ENCODE measurements at regions not wholly inside any gene's neighbourhood (a gene's known extent, or its start where the extent isn't known, plus 50 kb on each side); places are given as distances from the start of the nearest gene placed in this dataset.

DNA sequence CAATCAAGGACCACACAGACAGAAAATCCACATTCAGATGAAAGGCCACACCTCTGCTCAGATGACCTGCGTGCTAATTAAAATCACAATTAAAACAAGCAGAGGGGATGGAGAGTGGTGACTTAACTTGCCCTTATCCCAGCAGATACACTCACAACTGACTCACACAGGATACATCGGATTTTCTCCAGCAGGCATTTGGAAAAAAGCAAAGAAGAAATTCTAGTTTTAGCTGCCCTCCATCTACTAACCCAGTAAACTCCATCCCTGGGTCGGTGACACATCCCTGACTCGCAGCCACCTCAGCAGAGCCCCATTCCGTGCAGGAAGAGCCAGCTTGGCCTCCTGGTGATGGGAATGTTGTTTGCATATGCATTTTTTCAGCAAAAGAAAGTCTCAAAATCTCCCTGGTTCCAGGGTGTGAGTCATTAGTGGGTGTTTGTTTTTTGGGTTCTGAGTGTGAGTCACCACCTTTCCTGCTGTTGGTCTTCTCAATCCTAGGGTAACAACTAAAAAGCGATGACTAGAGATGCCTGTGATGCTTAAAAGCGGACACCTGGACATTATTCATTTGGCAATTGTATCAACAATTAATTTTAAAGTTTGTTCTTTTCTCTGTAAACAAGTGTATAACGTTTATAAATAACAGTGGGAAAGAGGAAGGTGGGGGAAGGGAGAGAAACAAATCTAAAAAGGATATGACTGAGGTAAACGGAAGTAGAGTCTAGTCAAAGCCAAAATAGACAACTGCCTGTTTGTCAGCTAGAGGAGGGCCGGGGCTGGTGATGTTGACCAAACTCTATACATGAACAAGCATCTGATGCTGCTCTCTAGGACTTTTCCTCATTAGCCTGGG lies 49.8 kb upstream of the SLC4A7 start (continued):
- TF ChIP-seq EP300 (IDR thresholded peaks at IDR 0.05; ENCODE audit: low read depth in 2 of 2, low read length in 2 of 2) (peak in 1 of 2 experiments; percentile 74; a peak in 2 of 4 replicates), EP300 (CRISPR knock-in tag; IDR thresholded peaks at IDR 0.05; ENCODE audit: borderline replicate concordance) (peak; percentile 12; the same call in 1 of the 2 replicates), CREM (IDR thresholded peaks at IDR 0.05) (peak; percentile 47), CREM (CRISPR knock-in tag; IDR thresholded peaks at IDR 0.05) (no peak), ZNF296 (CRISPR knock-in tag; conservative IDR thresholded peaks at IDR 0.05) (no peak), PCBP1 (IDR thresholded peaks at IDR 0.05; ENCODE audit: borderline replicate concordance, low read depth, low read length) (no peak), ZNF614 (CRISPR knock-in tag; IDR thresholded peaks at IDR 0.05; ENCODE audit: borderline replicate concordance) (0 out of 2 replicates have a peak, but pooled peaks have one; percentile 1), ZNF629 (CRISPR knock-in tag; conservative IDR thresholded peaks at IDR 0.05) (no peak), MBNL3 (CRISPR knock-in tag; conservative IDR thresholded peaks at IDR 0.05) (no peak), ZNF644 (CRISPR knock-in tag; IDR thresholded peaks at IDR 0.05; ENCODE audit: low read depth) (no peak), ZBTB1 (CRISPR knock-in tag; IDR thresholded peaks at IDR 0.05; ENCODE audit: borderline replicate concordance) (no peak), ZNF432 (CRISPR knock-in tag; IDR thresholded peaks at IDR 0.05; ENCODE audit: borderline replicate concordance) (no peak), IRF2 (CRISPR knock-in tag; IDR thresholded peaks at IDR 0.05) (0 out of 2 replicates have a peak, but pooled peaks have one; percentile 11), IKZF1 (IDR thresholded peaks at IDR 0.05) (no peak), ZNF331 (CRISPR knock-in tag; IDR thresholded peaks at IDR 0.05) (peak; percentile 22; the same call in 1 of the 2 replicates), SOX6 (IDR thresholded peaks at IDR 0.05) (no peak), SOX6 (CRISPR knock-in tag; IDR thresholded peaks at IDR 0.05) (peak; percentile 13; the same call in 1 of the 2 replicates)
- TF ChIP-seq, protein P1, sequence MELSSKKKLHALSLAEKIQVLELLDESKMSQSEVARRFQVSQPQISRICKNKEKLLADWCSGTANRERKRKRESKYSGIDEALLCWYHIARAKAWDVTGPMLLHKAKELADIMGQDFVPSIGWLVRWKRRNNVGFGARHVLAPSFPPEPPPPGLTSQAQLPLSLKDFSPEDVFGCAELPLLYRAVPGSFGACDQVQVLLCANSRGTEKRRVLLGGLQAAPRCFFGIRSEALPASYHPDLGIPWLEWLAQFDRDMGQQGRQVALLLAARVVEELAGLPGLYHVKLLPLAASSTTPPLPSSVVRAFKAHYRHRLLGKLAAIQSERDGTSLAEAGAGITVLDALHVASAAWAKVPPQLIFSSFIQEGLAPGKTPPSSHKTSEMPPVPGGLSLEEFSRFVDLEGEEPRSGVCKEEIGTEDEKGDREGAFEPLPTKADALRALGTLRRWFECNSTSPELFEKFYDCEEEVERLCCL (CRISPR knock-in tag; IDR thresholded peaks at IDR 0.05; ENCODE audit: borderline replicate concordance): no peak
- TF ChIP-seq, protein P2, sequence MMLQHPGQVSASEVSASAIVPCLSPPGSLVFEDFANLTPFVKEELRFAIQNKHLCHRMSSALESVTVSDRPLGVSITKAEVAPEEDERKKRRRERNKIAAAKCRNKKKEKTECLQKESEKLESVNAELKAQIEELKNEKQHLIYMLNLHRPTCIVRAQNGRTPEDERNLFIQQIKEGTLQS (CRISPR knock-in tag; IDR thresholded peaks at IDR 0.05): peak; percentile 86
- TF ChIP-seq, protein P3, sequence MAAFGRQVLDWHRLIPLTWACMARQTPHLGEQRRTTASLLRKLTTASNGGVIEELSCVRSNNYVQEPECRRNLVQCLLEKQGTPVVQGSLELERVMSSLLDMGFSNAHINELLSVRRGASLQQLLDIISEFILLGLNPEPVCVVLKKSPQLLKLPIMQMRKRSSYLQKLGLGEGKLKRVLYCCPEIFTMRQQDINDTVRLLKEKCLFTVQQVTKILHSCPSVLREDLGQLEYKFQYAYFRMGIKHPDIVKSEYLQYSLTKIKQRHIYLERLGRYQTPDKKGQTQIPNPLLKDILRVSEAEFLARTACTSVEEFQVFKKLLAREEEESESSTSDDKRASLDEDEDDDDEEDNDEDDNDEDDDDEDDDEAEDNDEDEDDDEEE (CRISPR knock-in tag; IDR thresholded peaks at IDR 0.05): no peak
- TF ChIP-seq, protein P4, sequence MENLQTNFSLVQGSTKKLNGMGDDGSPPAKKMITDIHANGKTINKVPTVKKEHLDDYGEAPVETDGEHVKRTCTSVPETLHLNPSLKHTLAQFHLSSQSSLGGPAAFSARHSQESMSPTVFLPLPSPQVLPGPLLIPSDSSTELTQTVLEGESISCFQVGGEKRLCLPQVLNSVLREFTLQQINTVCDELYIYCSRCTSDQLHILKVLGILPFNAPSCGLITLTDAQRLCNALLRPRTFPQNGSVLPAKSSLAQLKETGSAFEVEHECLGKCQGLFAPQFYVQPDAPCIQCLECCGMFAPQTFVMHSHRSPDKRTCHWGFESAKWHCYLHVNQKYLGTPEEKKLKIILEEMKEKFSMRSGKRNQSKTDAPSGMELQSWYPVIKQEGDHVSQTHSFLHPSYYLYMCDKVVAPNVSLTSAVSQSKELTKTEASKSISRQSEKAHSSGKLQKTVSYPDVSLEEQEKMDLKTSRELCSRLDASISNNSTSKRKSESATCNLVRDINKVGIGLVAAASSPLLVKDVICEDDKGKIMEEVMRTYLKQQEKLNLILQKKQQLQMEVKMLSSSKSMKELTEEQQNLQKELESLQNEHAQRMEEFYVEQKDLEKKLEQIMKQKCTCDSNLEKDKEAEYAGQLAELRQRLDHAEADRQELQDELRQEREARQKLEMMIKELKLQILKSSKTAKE (CRISPR knock-in tag; IDR thresholded peaks at IDR 0.05; ENCODE audit: borderline replicate concordance): no peak
- TF ChIP-seq, protein P5, sequence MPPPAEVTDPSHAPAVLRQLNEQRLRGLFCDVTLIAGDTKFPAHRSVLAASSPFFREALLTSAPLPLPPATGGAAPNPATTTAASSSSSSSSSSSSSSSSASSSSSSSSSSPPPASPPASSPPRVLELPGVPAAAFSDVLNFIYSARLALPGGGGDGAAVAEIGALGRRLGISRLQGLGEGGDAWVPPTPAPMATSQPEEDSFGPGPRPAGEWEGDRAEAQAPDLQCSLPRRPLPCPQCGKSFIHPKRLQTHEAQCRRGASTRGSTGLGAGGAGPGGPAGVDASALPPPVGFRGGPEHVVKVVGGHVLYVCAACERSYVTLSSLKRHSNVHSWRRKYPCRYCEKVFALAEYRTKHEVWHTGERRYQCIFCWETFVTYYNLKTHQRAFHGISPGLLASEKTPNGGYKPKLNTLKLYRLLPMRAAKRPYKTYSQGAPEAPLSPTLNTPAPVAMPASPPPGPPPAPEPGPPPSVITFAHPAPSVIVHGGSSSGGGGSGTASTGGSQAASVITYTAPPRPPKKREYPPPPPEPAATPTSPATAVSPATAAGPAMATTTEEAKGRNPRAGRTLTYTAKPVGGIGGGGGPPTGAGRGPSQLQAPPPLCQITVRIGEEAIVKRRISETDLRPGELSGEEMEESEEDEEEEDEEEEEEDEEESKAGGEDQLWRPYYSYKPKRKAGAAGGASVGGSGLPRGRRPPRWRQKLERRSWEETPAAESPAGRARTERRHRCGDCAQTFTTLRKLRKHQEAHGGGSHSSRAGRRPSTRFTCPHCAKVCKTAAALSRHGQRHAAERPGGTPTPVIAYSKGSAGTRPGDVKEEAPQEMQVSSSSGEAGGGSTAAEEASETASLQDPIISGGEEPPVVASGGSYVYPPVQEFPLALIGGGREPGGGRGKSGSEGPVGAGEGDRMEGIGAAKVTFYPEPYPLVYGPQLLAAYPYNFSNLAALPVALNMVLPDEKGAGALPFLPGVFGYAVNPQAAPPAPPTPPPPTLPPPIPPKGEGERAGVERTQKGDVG (CRISPR knock-in tag; IDR thresholded peaks at IDR 0.05; ENCODE audit: borderline replicate concordance): no peak
